ENCODE measurements at regions not wholly inside any gene's neighbourhood (a gene's known extent, or its start where the extent isn't known, plus 50 kb on each side); places are given as distances from the start of the nearest gene placed in this dataset.
"Not testable (repeated sequence)": the region's sequence is repeated elsewhere in the genome, so short reads cannot be mapped to it uniquely, and the experiment has no call there.

DNA sequence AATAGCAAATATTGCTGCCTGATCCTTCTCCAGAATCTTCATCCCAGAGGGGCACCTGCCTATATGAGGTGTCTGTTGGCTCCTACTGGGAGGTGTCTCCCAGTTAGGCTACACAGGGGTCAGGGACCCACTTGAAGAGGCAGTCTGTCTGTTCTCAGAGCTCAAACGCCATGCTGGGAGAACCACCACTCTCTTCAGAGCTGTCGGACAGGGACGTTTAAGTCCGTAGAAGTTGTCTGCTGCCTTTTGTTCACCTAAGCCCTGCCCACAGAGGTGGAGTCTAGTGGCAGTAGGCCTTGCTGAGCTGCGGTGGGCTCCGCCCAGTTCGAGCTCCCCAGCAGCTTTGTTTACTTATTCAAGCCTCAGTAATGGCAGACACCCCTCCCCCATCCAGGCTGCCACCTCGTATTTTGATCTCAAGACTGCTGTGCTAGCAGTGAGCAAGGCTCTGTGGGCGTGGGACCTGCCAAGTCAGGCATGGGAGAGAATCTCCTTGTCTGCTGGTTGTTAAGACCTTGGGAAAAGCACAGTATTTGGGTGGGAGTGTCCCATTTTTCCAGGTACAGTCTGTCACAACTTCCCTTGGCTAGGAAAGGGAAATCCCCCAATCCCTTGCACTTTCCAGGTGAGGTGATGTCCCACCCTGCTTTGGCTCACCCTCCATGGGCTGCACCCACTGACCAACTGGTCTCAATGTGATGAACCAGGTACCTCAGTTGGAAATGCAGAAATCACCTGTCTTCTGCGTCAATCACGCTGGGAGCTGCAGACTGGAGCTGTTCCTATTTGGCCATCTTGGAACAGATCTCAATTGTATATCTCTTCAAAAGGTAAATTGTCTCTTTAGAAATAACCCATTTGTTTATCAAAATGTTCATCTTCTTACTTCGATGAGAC is 87.4 kb upstream of the ITPRID2 start:
- TF ChIP-seq, protein P1, sequence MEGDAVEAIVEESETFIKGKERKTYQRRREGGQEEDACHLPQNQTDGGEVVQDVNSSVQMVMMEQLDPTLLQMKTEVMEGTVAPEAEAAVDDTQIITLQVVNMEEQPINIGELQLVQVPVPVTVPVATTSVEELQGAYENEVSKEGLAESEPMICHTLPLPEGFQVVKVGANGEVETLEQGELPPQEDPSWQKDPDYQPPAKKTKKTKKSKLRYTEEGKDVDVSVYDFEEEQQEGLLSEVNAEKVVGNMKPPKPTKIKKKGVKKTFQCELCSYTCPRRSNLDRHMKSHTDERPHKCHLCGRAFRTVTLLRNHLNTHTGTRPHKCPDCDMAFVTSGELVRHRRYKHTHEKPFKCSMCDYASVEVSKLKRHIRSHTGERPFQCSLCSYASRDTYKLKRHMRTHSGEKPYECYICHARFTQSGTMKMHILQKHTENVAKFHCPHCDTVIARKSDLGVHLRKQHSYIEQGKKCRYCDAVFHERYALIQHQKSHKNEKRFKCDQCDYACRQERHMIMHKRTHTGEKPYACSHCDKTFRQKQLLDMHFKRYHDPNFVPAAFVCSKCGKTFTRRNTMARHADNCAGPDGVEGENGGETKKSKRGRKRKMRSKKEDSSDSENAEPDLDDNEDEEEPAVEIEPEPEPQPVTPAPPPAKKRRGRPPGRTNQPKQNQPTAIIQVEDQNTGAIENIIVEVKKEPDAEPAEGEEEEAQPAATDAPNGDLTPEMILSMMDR (IDR thresholded peaks at IDR 0.05; ENCODE audit: extremely low read depth in 1 of 2, insufficient read depth in 1 of 2, low read depth in 1 of 2, low read length in 2 of 2) = not testable (repeated sequence)
- TF ChIP-seq EZH2 (IDR thresholded peaks at IDR 0.05; ENCODE audit: borderline replicate concordance, low read depth, low read length, severe bottlenecking); MYC (IDR thresholded peaks at IDR 0.05; ENCODE audit: low read depth, low read length); POLR2AphosphoS5 (IDR thresholded peaks at IDR 0.05; ENCODE audit: insufficient read depth, low read depth, low read length); POLR2A (IDR thresholded peaks at IDR 0.05; ENCODE audit: low read depth, low read length); GATA2 (IDR thresholded peaks at IDR 0.05; ENCODE audit: insufficient read depth, insufficient read length, low read depth, low read length); FOS (IDR thresholded peaks at IDR 0.05; ENCODE audit: borderline replicate concordance, insufficient read depth, low read length); JUN (IDR thresholded peaks at IDR 0.05; ENCODE audit: borderline replicate concordance, insufficient read depth, insufficient read length, low read depth): not testable (repeated sequence)
- TF ChIP-seq, protein P2, sequence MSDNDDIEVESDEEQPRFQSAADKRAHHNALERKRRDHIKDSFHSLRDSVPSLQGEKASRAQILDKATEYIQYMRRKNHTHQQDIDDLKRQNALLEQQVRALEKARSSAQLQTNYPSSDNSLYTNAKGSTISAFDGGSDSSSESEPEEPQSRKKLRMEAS (IDR thresholded peaks at IDR 0.05; ENCODE audit: insufficient read depth, insufficient read length) = not testable (repeated sequence)

Data from endothelial cell of umbilical vein (primary cell).